NCI-H748 treated with DMSO at 0.1 percent for 48 hours (cell line): ENCODE measurements at regions not wholly inside any gene's neighbourhood (a gene's known extent, or its start where the extent isn't known, plus 50 kb on each side); places are given as distances from the start of the nearest gene placed in this dataset.

Experiments
- DNase-seq: peaks from one replicate; lab custom pipeline; 2025; lab: John Stamatoyannopoulos, UW

- no peak for DNase-seq
Observed at GRCh38 chr22:34913826-34914225, 152.1 kb upstream of the ISX start.

GRCh38 chr22:34914846-34915245 is 151.1 kb upstream of the ISX start:
- DNase-seq, result no peak

- DNase-seq, result no peak
Observed at GRCh38 chr22:34917239-34917638, 148.7 kb upstream of the ISX start.

GRCh38 chr22:34931026-34931425 is 134.9 kb upstream of the ISX start:
- DNase-seq, result no peak

- no peak for DNase-seq
Observed at GRCh38 chr22:34934261-34934660, 131.7 kb upstream of the ISX start.

- DNase-seq, result no peak
Observed at GRCh38 chr22:34943830-34944229, 122.1 kb upstream of the ISX start.

GRCh38 chr22:34946339-34946985 is 119.5 kb upstream of the ISX start:
- no peak for DNase-seq

- no peak for DNase-seq
Observed at GRCh38 chr22:34950489-34950888, 115.5 kb upstream of the ISX start.

GRCh38 chr22:34951212-34951611 is 114.7 kb upstream of the ISX start:
- no peak for DNase-seq

GRCh38 chr22:34960005-34960404 is 106.0 kb upstream of the ISX start:
- no peak for DNase-seq

GRCh38 chr22:34966980-34967565 is 98.9 kb upstream of the ISX start:
- DNase-seq, result no peak

- no peak for DNase-seq
Observed at GRCh38 chr22:34969001-34969790, 96.8 kb upstream of the ISX start.

GRCh38 chr22:34971456-34971855 is 94.5 kb upstream of the ISX start:
- no peak for DNase-seq

- DNase-seq, result no peak
Observed at GRCh38 chr22:34972191-34972897, 93.6 kb upstream of the ISX start.

GRCh38 chr22:34973016-34973415 is 92.9 kb upstream of the ISX start:
- DNase-seq, result no peak

- DNase-seq, result no peak
Observed at GRCh38 chr22:34973926-34974325, 92.0 kb upstream of the ISX start.

- no peak for DNase-seq
Observed at GRCh38 chr22:34975721-34976120, 90.2 kb upstream of the ISX start.

GRCh38 chr22:34976474-34976873 is 89.5 kb upstream of the ISX start:
- no peak for DNase-seq

- no peak for DNase-seq
Observed at GRCh38 chr22:34976886-34977285, 89.1 kb upstream of the ISX start.

GRCh38 chr22:34986523-34986922 is 79.4 kb upstream of the ISX start:
- DNase-seq, result no peak

GRCh38 chr22:34992672-34993071 is 73.3 kb upstream of the ISX start:
- DNase-seq, result no peak

GRCh38 chr22:34993548-34993947 is 72.4 kb upstream of the ISX start:
- no peak for DNase-seq
